ENCODE measurements at regions not wholly inside any gene's neighbourhood (a gene's known extent, or its start where the extent isn't known, plus 50 kb on each side); places are given as distances from the start of the nearest gene placed in this dataset.

DNA sequence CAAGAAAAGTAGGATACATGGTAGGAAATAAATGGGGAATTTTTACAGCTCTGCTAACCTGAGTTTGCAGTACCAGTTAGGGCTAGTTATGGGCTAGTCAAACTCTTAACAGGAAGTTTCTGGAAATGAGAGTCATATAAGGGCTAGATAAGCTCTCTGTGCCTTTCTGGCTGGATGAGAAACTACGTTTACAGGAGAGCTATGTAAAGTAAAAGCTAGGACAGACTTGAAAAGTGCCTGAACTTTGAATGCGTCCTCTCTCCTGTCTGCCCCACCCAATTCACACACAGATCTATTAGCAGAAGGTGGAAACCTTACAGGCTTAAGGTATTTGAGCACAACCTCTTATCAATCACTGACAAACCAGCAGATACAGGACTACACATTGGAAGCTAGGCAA lies 167.1 kb downstream of the SNX19 start:
- no peak for DNase-seq

- DNase-seq, result no peak
Measured at GRCh38 chr11:130760515-130761125, 155.7 kb downstream of the SNX19 start.

DNA sequence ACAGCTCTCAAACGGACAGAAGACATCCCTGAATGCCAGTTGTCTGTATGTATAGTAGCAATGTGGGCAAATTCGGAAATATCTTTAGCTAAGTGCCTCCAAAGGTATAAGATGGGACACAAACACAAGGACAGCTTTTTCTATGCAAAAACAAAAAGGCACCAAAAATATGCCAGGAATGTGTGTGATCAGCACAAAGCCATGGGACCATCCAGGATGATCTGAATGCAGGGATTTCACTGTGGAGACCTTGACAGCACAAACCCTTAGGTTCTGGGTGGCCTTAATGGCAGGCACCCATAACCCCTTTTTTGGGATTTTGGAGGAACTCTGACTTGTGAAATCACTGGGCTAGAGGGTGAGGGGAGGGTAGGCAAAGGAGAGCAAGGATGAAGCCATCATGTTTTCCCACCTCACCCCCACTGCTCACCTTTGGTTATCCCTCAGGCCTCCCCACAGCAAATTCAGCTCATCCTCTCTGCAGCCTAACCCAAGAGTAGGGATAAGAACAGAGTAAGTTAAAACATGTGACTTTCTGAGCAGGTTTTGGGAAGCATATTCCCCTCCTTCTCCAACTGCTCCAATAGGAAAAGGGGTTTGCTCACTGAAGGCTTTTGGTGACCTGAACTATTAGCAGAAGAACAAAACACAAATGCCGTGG lies 154.6 kb downstream of the SNX19 start:
- DNase-seq, result no peak

DNA sequence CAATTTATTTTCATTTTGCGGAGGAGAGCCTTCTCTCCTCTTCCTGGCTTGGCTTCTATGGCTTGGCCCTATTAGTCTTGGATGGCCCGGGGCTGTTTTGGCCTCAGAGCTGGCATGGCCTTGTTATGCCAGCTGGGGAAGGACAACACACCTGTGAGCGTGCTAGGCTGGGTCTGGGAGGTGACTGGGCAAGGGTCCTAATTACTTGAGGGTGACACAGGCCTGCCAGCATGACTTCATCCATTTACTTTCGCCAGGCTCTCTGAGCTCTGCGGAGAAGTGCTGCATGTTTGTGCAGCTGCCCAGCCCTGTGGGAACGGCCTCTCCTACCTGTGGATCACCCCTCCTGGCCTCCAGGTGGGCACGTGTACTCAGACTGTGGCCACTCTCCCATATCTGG lies 153.6 kb downstream of the SNX19 start:
- DNase-seq, result no peak

GRCh38 chr11:130763087-130763980 lies 152.9 kb downstream of the SNX19 start:
- no peak for DNase-seq

DNA sequence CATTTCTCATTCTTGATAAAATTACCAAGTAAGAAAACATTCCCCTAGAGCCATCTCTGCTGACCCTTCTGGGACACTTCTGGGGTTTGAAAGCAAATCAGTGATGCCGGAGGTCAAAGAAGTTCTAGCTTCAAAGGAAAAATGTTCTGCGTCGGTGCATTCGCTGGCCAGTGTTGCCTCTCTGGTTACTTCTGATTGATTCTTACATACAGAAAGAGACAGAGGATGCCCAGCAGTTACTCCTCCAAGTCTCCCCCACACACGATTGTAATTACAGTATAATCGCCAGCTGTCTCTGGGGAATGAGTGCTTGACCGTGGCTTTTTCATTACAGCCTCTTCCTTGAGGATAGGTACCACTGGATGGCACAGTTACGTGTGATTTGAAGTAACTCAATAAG lies 150.9 kb downstream of the SNX19 start:
- DNase-seq, result no peak

DNA sequence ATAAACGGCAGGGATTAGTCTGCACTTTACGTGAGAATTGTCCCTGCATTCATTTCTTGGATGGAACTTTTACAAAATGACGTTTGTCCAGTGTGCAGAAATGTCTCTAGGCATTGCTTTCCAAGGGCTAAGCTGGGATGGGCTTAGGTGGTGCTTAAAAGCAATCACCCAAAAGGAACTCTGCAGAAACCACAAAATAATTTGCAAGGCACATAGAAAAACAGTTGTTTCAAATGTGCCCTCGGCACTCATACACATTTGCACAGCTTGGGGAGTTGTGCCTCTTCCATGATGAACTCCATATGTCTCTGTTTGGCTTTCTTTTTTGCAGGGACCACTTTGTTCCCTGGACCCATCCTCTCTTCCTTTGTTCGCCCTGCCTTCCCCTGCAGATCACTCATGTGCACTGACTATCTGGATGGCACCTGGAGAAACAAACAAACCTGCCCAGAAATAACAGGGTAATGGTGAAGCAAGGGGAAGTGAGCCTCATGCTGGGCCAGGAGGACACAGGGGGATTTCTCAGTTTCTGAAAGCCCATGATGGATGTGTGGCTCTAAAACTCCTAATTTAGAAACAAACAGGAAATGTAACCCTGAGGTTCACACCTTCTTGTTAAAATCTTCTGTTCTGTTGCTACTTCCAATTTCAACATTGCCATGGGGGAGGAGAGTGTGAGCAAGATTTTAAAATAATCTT lies 150.2 kb downstream of the SNX19 start:
- no peak for DNase-seq

DNA sequence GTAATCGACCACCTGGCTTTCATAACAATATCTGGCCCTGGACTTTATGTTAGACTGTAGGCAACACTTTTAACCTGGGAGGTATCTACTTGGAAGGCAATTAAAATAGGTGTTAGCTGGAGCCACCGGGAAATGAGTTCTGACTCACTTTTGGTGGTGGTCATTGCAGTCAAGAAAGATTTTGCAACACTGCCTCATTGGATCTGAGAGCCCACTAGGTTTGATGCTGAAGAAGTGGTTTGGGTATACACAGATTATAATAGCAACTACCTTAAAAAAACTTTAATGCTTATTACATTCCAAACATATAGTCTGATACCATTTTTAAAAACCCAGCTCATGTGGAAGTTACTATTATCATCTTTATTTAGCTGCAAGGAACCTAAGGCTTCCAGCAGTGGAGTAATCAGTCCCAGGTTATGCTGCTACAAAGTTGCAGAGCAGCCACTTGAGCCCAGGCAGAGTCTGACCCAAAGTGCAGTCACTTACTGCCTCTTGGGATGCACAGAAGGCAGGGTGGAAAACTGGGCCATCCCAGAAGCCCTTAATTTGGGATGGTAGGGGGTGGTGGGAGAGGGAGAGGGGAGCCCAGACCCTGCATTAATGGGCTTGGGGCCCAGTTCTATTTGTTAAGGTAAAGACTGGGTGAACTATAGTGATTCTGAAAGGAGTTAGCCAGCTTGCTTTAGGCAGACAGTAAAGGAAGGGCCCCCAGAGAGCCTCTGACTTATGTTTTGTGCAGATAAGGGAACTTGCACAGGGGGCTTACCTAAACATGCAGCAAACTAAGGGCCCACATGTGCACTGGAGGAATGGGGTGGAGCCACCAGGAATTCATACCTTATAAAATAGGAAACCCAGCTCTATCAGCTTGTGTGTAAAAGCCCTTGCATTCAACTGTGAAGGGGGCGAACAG lies 149.4 kb downstream of the SNX19 start:
- DNase-seq, result no peak

DNA sequence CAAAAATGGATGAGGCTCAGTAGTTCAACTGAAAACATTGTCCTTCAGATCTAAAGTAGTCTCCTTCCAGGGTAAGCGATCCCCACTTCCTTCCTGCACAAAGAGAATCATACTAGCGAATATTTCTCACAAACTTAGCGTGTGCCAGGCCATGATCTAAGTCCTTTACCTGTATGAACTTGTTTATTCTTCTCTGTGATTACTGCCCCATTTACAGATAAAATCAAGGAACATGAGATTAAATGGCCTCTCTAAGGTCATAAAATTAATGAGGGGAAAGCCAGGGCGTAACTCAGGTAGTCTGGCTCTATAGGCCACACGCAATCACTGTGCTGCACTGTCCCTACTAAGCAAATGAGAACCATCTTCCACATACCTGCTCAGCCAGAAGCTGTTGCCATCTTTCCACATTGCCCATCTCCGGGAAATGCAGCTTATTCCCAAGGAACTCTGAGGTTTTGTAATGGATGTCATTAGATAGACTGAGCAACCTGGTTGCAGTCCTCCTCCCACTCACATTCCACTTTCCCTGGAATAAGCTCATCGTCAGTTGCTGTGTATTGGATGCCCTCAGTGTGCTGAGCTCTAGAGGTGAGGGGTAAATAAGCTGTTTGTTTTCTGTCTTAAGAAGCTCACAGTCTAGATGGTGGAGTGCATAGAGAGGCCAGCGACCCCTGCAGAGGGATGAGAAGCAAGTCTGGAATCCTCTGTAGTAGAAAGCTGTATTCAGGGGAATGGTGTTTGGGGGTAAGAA lies 146.3 kb downstream of the SNX19 start:
- no peak for DNase-seq

DNA sequence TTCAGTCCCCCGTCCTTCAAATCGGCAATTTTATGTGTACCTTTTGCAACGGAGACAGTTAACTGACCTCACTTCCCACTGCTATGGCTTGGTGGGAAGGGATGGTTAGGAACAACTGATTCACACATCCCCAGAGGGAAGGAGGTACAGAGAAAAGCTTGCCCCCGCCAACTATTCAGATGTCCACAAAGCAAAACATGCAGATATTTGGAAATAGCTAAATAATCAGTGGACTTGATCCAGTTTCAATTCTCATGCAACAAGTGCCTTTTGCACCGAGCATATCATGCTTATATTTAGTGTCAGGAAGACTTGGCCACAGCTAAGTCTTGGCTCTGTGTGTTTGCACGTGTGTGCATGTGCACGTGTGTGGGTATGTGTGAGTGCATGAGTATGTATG lies 144.6 kb downstream of the SNX19 start:
- DNase-seq, result no peak

- peak in 1 of 2 experiments; percentile 17 for DNase-seq
Measured at GRCh38 chr11:130772266-130773227, 143.7 kb downstream of the SNX19 start.

DNA sequence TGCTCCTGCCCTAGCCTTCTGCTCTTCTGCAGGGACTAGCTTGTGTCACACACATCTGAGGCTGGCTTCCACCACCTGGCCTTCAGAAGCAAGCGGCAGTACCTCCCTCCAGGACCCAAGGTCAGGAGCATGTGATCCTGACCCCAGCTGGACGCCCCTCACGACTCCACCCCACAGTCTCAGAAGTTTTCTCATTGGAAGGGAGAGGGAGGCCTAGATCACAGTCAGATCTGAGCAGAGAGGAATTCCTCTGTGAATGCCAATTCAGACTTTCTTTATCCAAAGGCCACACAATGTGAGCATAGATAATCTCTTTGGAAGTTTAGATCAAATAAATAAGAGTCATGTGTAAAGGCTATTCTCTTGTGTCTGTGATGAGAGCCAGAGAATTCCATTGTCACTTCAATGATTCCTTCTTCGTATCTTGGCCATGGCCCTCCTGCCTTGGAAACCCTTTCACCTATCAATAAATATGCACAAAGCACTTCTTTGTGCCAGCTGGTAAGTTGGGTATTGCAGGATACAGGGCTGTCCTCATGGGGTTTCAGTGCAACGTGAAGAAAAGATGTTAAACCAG lies 142.9 kb downstream of the SNX19 start:
- DNase-seq, result no peak

DNA sequence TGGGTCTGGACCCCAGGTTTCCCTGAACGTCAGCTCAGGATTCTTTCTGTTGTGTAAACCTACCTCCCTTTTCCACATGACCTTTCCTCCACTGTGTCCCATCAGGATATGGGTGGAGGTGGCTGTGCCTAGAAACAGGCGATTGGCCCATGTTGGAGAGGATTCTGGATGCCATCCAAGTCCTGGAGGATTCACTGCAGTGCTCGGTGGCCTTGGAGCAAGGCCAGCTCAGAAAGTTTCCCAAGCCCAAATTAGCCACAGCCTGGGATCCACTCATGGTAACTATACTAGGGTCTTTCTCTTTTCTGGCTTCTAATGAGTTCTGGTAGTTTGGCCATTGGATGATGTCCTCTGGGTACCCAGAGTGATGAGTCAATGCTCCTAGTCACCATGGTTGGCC lies 141.6 kb downstream of the SNX19 start:
- DNase-seq, result no peak

DNA sequence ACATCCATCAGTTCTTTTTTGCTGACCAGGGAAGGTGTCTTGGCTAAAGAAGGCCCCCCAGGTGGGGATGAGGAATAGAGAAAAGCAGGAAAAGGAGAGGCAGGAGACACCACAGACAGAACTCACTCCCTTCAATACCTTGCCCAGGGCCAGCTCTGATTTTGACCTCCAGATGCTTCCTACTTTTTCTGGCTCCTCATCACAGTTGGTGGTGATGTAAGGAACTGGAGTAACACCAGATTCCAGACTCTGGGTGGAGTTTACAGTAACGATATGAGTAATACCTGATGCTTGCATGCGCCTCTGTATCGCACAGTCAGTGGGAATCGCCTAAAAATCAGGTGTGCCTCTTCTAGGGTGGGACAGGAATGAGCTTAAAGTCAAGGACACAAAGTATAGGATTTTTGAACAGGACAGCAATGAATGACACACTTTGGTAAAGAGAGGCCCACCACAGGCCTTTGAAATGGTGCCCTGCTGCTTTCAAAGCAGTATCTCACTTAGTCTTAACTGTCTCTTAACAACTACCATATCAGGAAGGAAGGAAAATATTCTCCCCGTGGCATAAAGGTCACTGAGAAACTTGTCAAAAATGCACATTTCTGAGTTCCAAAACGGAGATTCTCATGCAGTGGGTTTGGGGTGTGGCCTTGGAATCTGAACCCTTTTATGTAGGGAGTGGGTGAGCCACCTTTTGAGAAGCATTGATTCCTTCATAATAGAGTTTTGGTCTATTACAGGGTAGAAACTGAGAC lies 140.8 kb downstream of the SNX19 start:
- DNase-seq, result no peak

DNA sequence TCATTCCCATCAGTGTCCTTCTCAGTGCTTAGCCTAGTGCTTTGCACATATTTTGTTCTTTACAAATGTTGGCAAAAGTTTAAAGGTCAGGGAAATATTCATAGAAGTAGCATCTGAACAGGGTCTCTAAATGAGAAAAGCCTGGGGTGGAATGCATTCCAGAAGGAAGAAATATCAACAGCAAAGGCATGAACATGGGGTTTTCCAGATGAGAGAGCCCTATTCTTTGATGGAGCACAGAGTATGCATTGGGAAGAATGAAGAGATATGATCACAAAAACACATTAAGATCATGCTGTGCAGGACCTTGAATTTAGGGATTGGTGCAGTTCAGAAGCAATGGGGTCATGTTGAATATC lies 140.2 kb downstream of the SNX19 start:
- no peak for DNase-seq

DNA sequence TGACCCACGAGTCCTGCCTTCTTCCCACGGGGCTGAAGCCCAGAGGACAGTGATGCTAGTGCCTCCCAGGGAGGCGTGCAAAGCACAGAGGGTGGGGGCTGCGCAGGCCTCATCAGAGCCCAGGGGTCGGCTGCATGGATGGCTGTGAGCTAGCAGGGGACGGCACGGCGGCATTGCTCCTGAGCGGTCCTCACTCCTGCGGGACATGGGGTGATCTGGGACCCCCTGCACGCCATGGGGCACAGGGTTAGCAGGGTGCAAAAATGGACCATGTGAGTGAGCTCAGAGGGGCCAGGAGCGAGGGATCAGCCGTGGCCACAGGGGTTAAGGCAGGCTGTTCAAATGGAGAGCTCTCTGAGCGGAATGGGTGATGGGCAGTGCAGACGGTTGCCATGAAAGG lies 138.3 kb downstream of the SNX19 start:
- no peak for DNase-seq

DNA sequence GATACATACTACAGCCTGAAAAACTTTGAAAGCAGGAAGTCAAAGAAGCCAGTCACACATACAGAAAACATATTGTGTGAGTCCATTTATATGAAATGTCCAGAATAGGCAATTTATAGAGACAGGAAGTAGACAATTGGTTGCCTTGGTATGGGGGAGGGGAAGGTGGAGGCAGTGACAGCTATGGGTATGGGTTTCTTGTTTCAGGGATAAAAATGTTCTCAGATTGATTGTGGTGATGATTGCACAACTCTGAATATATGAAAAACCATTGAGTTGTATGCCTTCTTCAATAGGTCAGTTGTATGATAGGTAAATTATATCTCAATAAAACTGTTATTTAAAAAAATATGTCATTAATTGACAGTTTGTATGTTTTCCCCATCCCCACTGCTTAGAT lies 137.6 kb downstream of the SNX19 start:
- no peak for DNase-seq

- DNase-seq, result no peak
Measured at GRCh38 chr11:130779267-130779666, 137.0 kb downstream of the SNX19 start.

- DNase-seq, result no peak
Measured at GRCh38 chr11:130779943-130780342, 136.3 kb downstream of the SNX19 start.

Measured in NCI-H526 (cell line).